H1 (cell line): ENCODE measurements at regions not wholly inside any gene's neighbourhood (a gene's known extent, or its start where the extent isn't known, plus 50 kb on each side); places are given as distances from the start of the nearest gene placed in this dataset.

Source experiments
- CBX8 ChIP-seq: fragments of 300-800, 300-1000 bp; sonication (generic); IDR thresholded peaks from 2 replicates; pipeline ENCODE4 v1.7.1; 2016; ENCODE audit warnings: low read depth, low read length, borderline replicate concordance
- CEBPB ChIP-seq: IDR thresholded peaks from 2 replicates; pipeline ENCODE4 v1.6.1; 2012; ENCODE audit warnings: low read depth, low read length
- CTCF ChIP-seq, 3 experiments: IDR thresholded peaks; 1 replicate in 2 of 3; 2 replicates in 1 of 3; pipeline versions ENCODE4 v1.5.1 to v1.6.1; 2011; ENCODE audit warnings: low read length in 3 of 3, mild to moderate bottlenecking in 3 of 3, inconsistent platforms in 2 of 3, low read depth in 1 of 3, moderate library complexity in 1 of 3; ENCODE audit not compliant: insufficient read depth in 1 of 3; ENCODE audit errors: control extremely low read depth in 1 of 3
- EZH2 ChIP-seq: fragments of 200-600 bp; sonication (generic); IDR thresholded peaks from 2 replicates; pipeline ENCODE4 v1.7.1; 2012; ENCODE audit warnings: low read depth, mild to moderate bottlenecking, moderate library complexity, low read length, inconsistent platforms; ENCODE audit not compliant: severe bottlenecking
- NRF1 ChIP-seq: IDR thresholded peaks from 2 replicates; pipeline ENCODE4 v1.6.1; 2011; ENCODE audit warnings: mild to moderate bottlenecking, low read depth, low read length, improper control_type of control experiment
- POLR2AphosphoS5 ChIP-seq: IDR thresholded peaks from 2 replicates; pipeline ENCODE4 v1.6.1; 2011; ENCODE audit warnings: low read depth, low read length
- RFX5 ChIP-seq: IDR thresholded peaks from 2 replicates; pipeline ENCODE4 v1.6.1; 2011; ENCODE audit warnings: low read depth, low read length, improper control_type of control experiment, borderline replicate concordance
- SIRT6 ChIP-seq: IDR thresholded peaks from one replicate; pipeline ENCODE4 v1.7.1; 2012; ENCODE audit warnings: low read length, inconsistent platforms
- SP1 ChIP-seq: IDR thresholded peaks from 2 replicates; pipeline ENCODE4 v1.6.1; 2011; ENCODE audit warnings: low read depth, low read length
- SUZ12 ChIP-seq: fragments of 200-600 bp; sonication (generic); IDR thresholded peaks from 2 replicates; pipeline ENCODE4 v1.6.1; 2012; ENCODE audit warnings: mild to moderate bottlenecking, inconsistent platforms, low read length, moderate library complexity, mixed read lengths
- TEAD4 ChIP-seq: IDR thresholded peaks from 2 replicates; pipeline ENCODE4 v1.6.1; 2012; ENCODE audit warnings: low read depth, low read length, inconsistent platforms, mixed read lengths
- USF2 ChIP-seq: IDR thresholded peaks from 2 replicates; pipeline ENCODE4 v1.6.1; 2011; ENCODE audit warnings: low read length, improper control_type of control experiment
- ZNF274 ChIP-seq: IDR thresholded peaks from 2 replicates; pipeline ENCODE4 v1.7.0; 2012; ENCODE audit warnings: low read length, borderline replicate concordance; ENCODE audit errors: extremely low read depth
- TF ChIP-seq, protein P1 (sequence below): IDR thresholded peaks from 2 replicates; pipeline ENCODE4 v1.6.1; 2011; ENCODE audit warnings: low read depth, mild to moderate bottlenecking, low read length; ENCODE audit not compliant: insufficient read depth

DNA sequence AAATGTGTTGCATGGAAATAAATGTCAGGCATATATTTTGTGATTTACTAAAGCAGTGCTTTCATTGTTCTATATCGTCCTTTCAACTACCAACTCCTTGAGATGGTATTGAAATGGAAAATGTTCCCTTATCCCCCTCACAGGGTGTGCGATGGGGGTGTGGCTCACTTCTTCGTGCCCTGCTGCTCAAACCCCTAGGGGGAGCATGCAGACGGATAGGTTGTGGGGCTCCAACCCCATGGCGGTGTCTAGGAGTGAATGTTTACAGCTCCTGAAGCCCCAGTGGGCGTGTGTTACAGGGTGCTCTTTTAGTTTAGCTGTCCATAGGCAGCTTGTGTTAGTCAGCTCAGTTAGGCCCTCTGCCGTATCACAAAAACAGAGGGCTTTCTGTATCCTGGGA, 287.7 kb upstream of the EMCN start:
- TF ChIP-seq POLR2AphosphoS5 (no peak), SUZ12 (no peak), CTCF (IDR thresholded peaks at IDR 0.05; ENCODE audit: control extremely low read depth in 1 of 3, insufficient read depth in 1 of 3, low read depth in 1 of 3, low read length in 3 of 3) (peak in 2 of 3 experiments; percentile 41 to 53; a peak in 3 of 4 replicates), EZH2 (no peak), NRF1 (no peak), SP1 (no peak), CEBPB (no peak), USF2 (no peak), ZNF274 (no peak), CBX8 (no peak), TEAD4 (no peak), RFX5 (no peak), SIRT6 (no peak)
- TF ChIP-seq, protein P1, sequence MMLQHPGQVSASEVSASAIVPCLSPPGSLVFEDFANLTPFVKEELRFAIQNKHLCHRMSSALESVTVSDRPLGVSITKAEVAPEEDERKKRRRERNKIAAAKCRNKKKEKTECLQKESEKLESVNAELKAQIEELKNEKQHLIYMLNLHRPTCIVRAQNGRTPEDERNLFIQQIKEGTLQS = no peak
